ENCODE measurements at regions not wholly inside any gene's neighbourhood (a gene's known extent, or its start where the extent isn't known, plus 50 kb on each side); places are given as distances from the start of the nearest gene placed in this dataset.

DNA sequence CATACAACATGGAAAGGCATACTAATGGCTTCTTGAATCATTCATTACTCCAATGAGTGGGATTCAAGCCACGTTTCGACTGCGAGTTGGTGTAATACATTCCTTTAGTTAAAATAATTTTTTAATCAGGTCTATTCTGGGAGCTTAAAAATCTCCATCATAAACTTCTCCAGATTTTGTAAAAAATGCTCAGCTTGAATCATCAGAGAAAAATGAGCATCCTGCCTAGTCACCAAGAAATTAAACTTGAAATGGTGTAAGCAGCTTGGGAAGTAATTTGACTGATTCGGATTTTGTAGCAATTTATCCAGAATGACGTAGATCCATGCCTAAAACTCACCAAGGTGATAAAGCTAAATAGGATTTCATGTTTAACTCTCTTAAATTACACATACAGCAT is 165.7 kb downstream of the SLCO4C1 start:
- TF ChIP-seq, protein P1, sequence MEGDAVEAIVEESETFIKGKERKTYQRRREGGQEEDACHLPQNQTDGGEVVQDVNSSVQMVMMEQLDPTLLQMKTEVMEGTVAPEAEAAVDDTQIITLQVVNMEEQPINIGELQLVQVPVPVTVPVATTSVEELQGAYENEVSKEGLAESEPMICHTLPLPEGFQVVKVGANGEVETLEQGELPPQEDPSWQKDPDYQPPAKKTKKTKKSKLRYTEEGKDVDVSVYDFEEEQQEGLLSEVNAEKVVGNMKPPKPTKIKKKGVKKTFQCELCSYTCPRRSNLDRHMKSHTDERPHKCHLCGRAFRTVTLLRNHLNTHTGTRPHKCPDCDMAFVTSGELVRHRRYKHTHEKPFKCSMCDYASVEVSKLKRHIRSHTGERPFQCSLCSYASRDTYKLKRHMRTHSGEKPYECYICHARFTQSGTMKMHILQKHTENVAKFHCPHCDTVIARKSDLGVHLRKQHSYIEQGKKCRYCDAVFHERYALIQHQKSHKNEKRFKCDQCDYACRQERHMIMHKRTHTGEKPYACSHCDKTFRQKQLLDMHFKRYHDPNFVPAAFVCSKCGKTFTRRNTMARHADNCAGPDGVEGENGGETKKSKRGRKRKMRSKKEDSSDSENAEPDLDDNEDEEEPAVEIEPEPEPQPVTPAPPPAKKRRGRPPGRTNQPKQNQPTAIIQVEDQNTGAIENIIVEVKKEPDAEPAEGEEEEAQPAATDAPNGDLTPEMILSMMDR (IDR thresholded peaks at IDR 0.05; ENCODE audit: control extremely low read depth in 1 of 3, insufficient read depth in 1 of 3, low read depth in 1 of 3, low read length in 3 of 3): no peak
- TF ChIP-seq YY1 (IDR thresholded peaks at IDR 0.05; ENCODE audit: low read depth, low read length) (no peak), JUN (IDR thresholded peaks at IDR 0.05; ENCODE audit: low read depth, low read length) (no peak), POLR2AphosphoS5 (IDR thresholded peaks at IDR 0.05; ENCODE audit: low read depth, low read length) (no peak), FOSL1 (IDR thresholded peaks at IDR 0.05; ENCODE audit: insufficient read depth, low read depth, low read length) (no peak), HDAC6 (IDR thresholded peaks at IDR 0.05; ENCODE audit: low read depth, low read length) (no peak), SAP30 (IDR thresholded peaks at IDR 0.05; ENCODE audit: insufficient read depth, insufficient replicate concordance, low read length) (no peak), EP300 (IDR thresholded peaks at IDR 0.05; ENCODE audit: borderline replicate concordance in 1 of 2, low read depth in 2 of 2, low read length in 2 of 2) (no peak)

Data from H1 (cell line).